Uterus (tissue), 3 donors: ENCODE measurements at regions not wholly inside any gene's neighbourhood (a gene's known extent, or its start where the extent isn't known, plus 50 kb on each side); places are given as distances from the start of the nearest gene placed in this dataset.

Experiments
- DNase-seq, 2 donors: peaks; one replicate each; pipeline ENCODE4 v3.0.0-alpha.2; 2019 to 2020
- H3K27ac ChIP-seq, 2 donors: fragments of 200-600 bp; sonication (generic); 1 replicate in 1 of 2; 2 replicates in 1 of 2; pipeline ENCODE4 v1.5.1; 2016 to 2018
- H3K27me3 ChIP-seq, 2 donors: fragments of 200-600 bp; sonication (generic); one replicate each; pipeline ENCODE4 v1.5.1; 2018 to 2019; ENCODE audit warnings: control low read depth in 1 of 2
- H3K36me3 ChIP-seq, 2 donors: fragments of 200-600 bp; sonication (generic); one replicate each; pipeline ENCODE4 v1.5.1; 2019; ENCODE audit warnings: control low read depth in 1 of 2
- H3K4me1 ChIP-seq, 2 donors: fragments of 200-600 bp; sonication (generic); one replicate each; pipeline ENCODE4 v1.5.1; 2018 to 2019; ENCODE audit warnings: control low read depth in 1 of 2
- H3K4me3 ChIP-seq, 2 donors: fragments of 200-600 bp; sonication (generic); 1 replicate in 1 of 2; 2 replicates in 1 of 2; pipeline ENCODE4 v1.5.1; 2018 to 2019; ENCODE audit warnings: mild to moderate bottlenecking in 1 of 2
- H3K9me3 ChIP-seq, 2 donors: fragments of 200-600 bp; sonication (generic); one replicate each; pipeline ENCODE4 v1.5.1; 2019; ENCODE audit warnings: control low read depth in 1 of 2
- CTCF ChIP-seq, 4 experiments: fragments of 200-600 bp in 2 of 4; fragments of 450-650 bp in 2 of 4; sonication (generic) in 2 of 4; IDR thresholded peaks; one replicate each; pipeline ENCODE4 v1.5.1; 2016 to 2019; ENCODE audit warnings: antibody characterized with exemption in 4 of 4, mild to moderate bottlenecking in 2 of 4, moderate library complexity in 1 of 4
- POLR2A ChIP-seq, 2 donors: fragments of 450-650 bp; IDR thresholded peaks; one replicate each; pipeline ENCODE4 v1.6.1; 2016; ENCODE audit warnings: antibody characterized with exemption in 2 of 2, mild to moderate bottlenecking in 1 of 2, moderate library complexity in 1 of 2
- intact Hi-C: fragments of 100-400 bp; cut with DNase I; formaldehyde crosslinking; loops from one replicate; pipeline ENCODE4 v1.15.1; 2023; ENCODE audit warnings: low total_unique reads
- donor health status: DM: yes; HTN: yes; CAD: no.

DNA sequence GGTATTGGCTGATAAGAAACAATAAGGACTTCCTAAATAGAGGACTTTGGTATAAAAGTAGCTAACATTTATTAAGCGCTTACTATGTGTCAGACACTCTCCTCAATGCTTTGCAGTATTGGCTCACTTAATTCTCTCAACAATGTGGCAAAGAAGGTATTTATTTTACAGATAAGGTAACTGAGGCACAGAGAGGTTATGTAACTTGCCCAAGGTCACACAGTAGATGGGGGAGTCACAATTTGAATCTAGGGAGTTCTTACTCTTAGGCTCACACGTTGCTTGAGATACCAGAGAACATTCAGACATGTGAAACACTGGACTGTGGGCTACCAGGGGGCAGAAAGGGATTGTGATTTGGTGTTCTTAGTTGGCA is 60.8 kb upstream of the GPR158 start:
- TF ChIP-seq CTCF (IDR thresholded peaks at IDR 0.05) = no peak
- no peak for TF ChIP-seq POLR2A (IDR thresholded peaks at IDR 0.05)
- no peaks in the 10 kb centered on the region for H3K9me3 ChIP-seq
- H3K4me3 ChIP-seq = no peak overlapping the region
- intact Hi-C loops = no loop called here
- H3K36me3 ChIP-seq = no peaks in the 10 kb centered on the region
- H3K27ac ChIP-seq = no peak overlapping the region
- DNase-seq = no peak
- H3K27me3 ChIP-seq = no peaks in the 10 kb centered on the region
- H3K4me1 ChIP-seq = no peaks in the 10 kb centered on the region

DNA sequence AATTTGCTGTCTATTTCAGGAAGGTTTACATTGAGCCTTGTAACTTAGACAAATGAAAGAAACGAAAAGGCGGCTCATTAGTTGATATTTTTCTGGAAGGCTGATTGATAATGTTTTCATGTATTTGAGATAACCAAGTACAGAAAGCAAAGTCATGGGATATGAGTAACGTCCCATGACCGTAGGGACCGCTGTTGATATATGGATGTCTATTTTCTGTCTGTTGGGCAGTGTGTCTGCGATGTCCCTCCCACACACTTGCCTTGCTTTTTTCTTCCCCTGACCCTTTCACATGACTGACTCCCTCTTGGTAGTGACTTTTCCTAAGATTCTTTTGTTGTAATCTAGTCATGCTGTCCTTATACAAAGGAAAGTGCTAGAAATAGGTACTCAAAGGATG is 57.0 kb upstream of the GPR158 start:
- no peaks in the 10 kb centered on the region for H3K9me3 ChIP-seq
- DNase-seq = no peak
- no peaks in the 10 kb centered on the region for H3K4me1 ChIP-seq
- no peak for TF ChIP-seq CTCF (IDR thresholded peaks at IDR 0.05)
- no peak for TF ChIP-seq POLR2A (IDR thresholded peaks at IDR 0.05)
- no peak overlapping the region for H3K27ac ChIP-seq
- H3K27me3 ChIP-seq = no peaks in the 10 kb centered on the region
- H3K4me3 ChIP-seq = no peak overlapping the region
- no peaks in the 10 kb centered on the region for H3K36me3 ChIP-seq
- intact Hi-C loops = no loop called here

- Histone ChIP-seq H3K27ac (no peak overlapping the region), H3K36me3 (no peaks in the 10 kb centered on the region), H3K27me3 (no peaks in the 10 kb centered on the region), H3K9me3 (no peaks in the 10 kb centered on the region), H3K4me3 (no peak overlapping the region), H3K4me1 (no peaks in the 10 kb centered on the region)
- intact Hi-C loops = no loop called here
- no peak for DNase-seq
- no peak for TF ChIP-seq CTCF (IDR thresholded peaks at IDR 0.05)
- TF ChIP-seq POLR2A (IDR thresholded peaks at IDR 0.05) = no peak
These were observed 54.6 kb upstream of the GPR158 start for GRCh38 chr10:25120188-25120587.
